H1 (cell line): ENCODE measurements at regions not wholly inside any gene's neighbourhood (a gene's known extent, or its start where the extent isn't known, plus 50 kb on each side); places are given as distances from the start of the nearest gene placed in this dataset.

Experiments
- CTCF ChIA-PET: fragments of 300-600 bp; sonication (Branson Sonifier 250); formaldehyde crosslinking; loops from one replicate; lab custom pipeline; 2021; ENCODE audit not compliant: partially characterized antibody; lab: Charles Lee
- POLR2A ChIA-PET: fragments of 300-600 bp; sonication (Branson Sonifier 250); formaldehyde crosslinking; loops from one replicate; lab custom pipeline; 2021; ENCODE audit warnings: inconsistent platforms; ENCODE audit not compliant: partially characterized antibody; lab: Charles Lee
- DNase-seq, 2 experiments: peaks; one replicate each; pipeline versions ENCODE4 v3.0.0 to v3.0.0-alpha.2; 2010 to 2022; ENCODE audit warnings: low spot score in 2 of 2, low read depth in 1 of 2, mixed read lengths in 1 of 2
- FAIRE-seq: peaks from 2 replicates; lab custom pipeline; 2011; peaks lifted over from hg19 to GRCh38; lab: Jason Lieb, UNC
- H2AFZ ChIP-seq: 2 replicates; pipeline ENCODE4 v1.8.1; 2012; ENCODE audit warnings: low read length, inconsistent platforms
- H2AK5ac ChIP-seq: 2 replicates; pipeline ENCODE4 v1.6.1; 2013; ENCODE audit warnings: low read depth, low read length
- H2BK120ac ChIP-seq: replicated peaks from 2 replicates; pipeline ENCODE3; 2013; ENCODE audit warnings: low read depth, low read length, inconsistent platforms
- H2BK12ac ChIP-seq: 2 replicates; pipeline ENCODE4 v1.6.1; 2013; ENCODE audit warnings: low read depth, low read length
- H2BK15ac ChIP-seq: 2 replicates; pipeline ENCODE4 v1.6.1; 2013; ENCODE audit warnings: low read length
- H2BK20ac ChIP-seq: 2 replicates; pipeline ENCODE4 v1.6.1; 2013; ENCODE audit warnings: low read length
- H2BK5ac ChIP-seq: 2 replicates; pipeline ENCODE4 v1.6.1; 2013; ENCODE audit warnings: low read depth, low read length
- H3K14ac ChIP-seq: 2 replicates; pipeline ENCODE4 v1.6.1; 2013; ENCODE audit warnings: inconsistent platforms; ENCODE audit not compliant: insufficient read length
- H3K18ac ChIP-seq: 2 replicates; pipeline ENCODE4 v1.6.1; 2013; ENCODE audit warnings: low read length; ENCODE audit errors: extremely low read depth
- H3K23ac ChIP-seq: 2 replicates; pipeline ENCODE4 v1.6.1; 2013; ENCODE audit warnings: inconsistent platforms; ENCODE audit not compliant: insufficient read length
- H3K23me2 ChIP-seq: 2 replicates; pipeline ENCODE4 v1.6.1; 2013; ENCODE audit warnings: low read depth, low read length
- H3K27ac ChIP-seq: 2 replicates; pipeline ENCODE4 v1.6.1; 2011; ENCODE audit warnings: low read depth, low read length, inconsistent platforms
- H3K27me3 ChIP-seq, 4 experiments: replicated peaks in 1 of 4; 1 replicate in 1 of 4; 2 replicates in 3 of 4; pipeline versions ENCODE4 v1.6.1 to v1.8.1; 2011 to 2013; ENCODE audit warnings: low read length in 3 of 4, mild to moderate bottlenecking in 3 of 4, inconsistent platforms in 2 of 4, mixed read lengths in 2 of 4, moderate library complexity in 1 of 4; ENCODE audit not compliant: control insufficient read depth in 3 of 4, insufficient read depth in 3 of 4; ENCODE audit errors: extremely low read depth in 1 of 4
- H3K36me3 ChIP-seq, 4 experiments: 2 replicates each; pipeline versions ENCODE4 v1.6.1 to v1.8.1; 2011 to 2013; ENCODE audit warnings: mild to moderate bottlenecking in 4 of 4, low read length in 3 of 4, moderate library complexity in 2 of 4, control low read depth in 1 of 4, inconsistent platforms in 1 of 4; ENCODE audit not compliant: insufficient read depth in 4 of 4, control insufficient read depth in 2 of 4
- H3K4ac ChIP-seq: replicated peaks from 2 replicates; pipeline ENCODE3; 2013; ENCODE audit warnings: low read length, low read depth, mixed read lengths, inconsistent platforms; ENCODE audit not compliant: insufficient read length
- H3K4me1 ChIP-seq, 4 experiments: replicated peaks in 1 of 4; 1 replicate in 1 of 4; 2 replicates in 3 of 4; pipeline versions ENCODE4 v1.6.1 to v1.8.1; 2011 to 2013; ENCODE audit warnings: low read length in 3 of 4, inconsistent platforms in 2 of 4, mixed read lengths in 1 of 4; ENCODE audit not compliant: insufficient read depth in 4 of 4, control insufficient read depth in 3 of 4
- H3K4me2 ChIP-seq, 2 experiments: 2 replicates each; pipeline versions ENCODE4 v1.6.1 to v1.8.1; 2011 to 2013; ENCODE audit warnings: low read depth in 2 of 2, low read length in 2 of 2, control low read depth in 1 of 2, inconsistent platforms in 1 of 2, mild to moderate bottlenecking in 1 of 2; ENCODE audit not compliant: insufficient read depth in 1 of 2
- H3K4me3 ChIP-seq, 4 experiments: fragments of 200-600, 300-600 bp in 1 of 4; sonication (generic), shearing (Covaris generic), sonication (Bioruptor Twin) in 1 of 4; 2 replicates each; pipeline versions ENCODE4 v1.5.1 to v1.8.1; 2011 to 2016; ENCODE audit warnings: low read length in 4 of 4, low read depth in 3 of 4, control low read depth in 2 of 4, inconsistent platforms in 2 of 4, mild to moderate bottlenecking in 2 of 4, mixed read lengths in 1 of 4, moderate library complexity in 1 of 4; ENCODE audit not compliant: insufficient read depth in 2 of 4; ENCODE audit errors: extremely low read depth in 1 of 4
- H3K56ac ChIP-seq: replicated peaks from 2 replicates; pipeline ENCODE3; 2013; ENCODE audit warnings: low read depth, mild to moderate bottlenecking, mixed read lengths, low read length, inconsistent platforms; ENCODE audit not compliant: insufficient read length
- H3K79me1 ChIP-seq: 2 replicates; pipeline ENCODE4 v1.6.1; 2013; ENCODE audit warnings: low read depth, low read length, control low read depth
- H3K79me2 ChIP-seq, 2 experiments: 2 replicates each; pipeline versions ENCODE4 v1.6.1 to v1.8.1; 2012 to 2013; ENCODE audit warnings: low read length in 2 of 2, mild to moderate bottlenecking in 2 of 2, inconsistent platforms in 1 of 2; ENCODE audit not compliant: insufficient read depth in 2 of 2, control insufficient read depth in 1 of 2
- H3K9ac ChIP-seq, 4 experiments: replicated peaks in 1 of 4; 1 replicate in 1 of 4; 2 replicates in 3 of 4; pipeline versions ENCODE4 v1.6.1 to v1.8.1; 2011 to 2013; ENCODE audit warnings: low read depth in 3 of 4, low read length in 3 of 4, control low read depth in 2 of 4, mild to moderate bottlenecking in 2 of 4, moderate library complexity in 2 of 4, inconsistent platforms in 1 of 4; ENCODE audit errors: extremely low read depth in 1 of 4
- H3K9me3 ChIP-seq, 2 experiments: 2 replicates each; pipeline versions ENCODE4 v1.6.1 to v1.8.1; 2012 to 2013; ENCODE audit warnings: mild to moderate bottlenecking in 2 of 2, moderate library complexity in 2 of 2, control low read depth in 1 of 2, inconsistent platforms in 1 of 2, low read depth in 1 of 2, low read length in 1 of 2, mixed read lengths in 1 of 2; ENCODE audit not compliant: insufficient read depth in 2 of 2
- H4K20me1 ChIP-seq, 2 experiments: replicated peaks in 1 of 2; 2 replicates each; pipeline versions ENCODE3 to v1.8.1; 2011 to 2013; ENCODE audit warnings: inconsistent platforms in 2 of 2, low read length in 2 of 2, mild to moderate bottlenecking in 1 of 2; ENCODE audit not compliant: insufficient read depth in 2 of 2, control insufficient read depth in 1 of 2
- H4K5ac ChIP-seq: 2 replicates; pipeline ENCODE4 v1.6.1; 2013; ENCODE audit warnings: low read length, low read depth, mixed read lengths, inconsistent platforms; ENCODE audit not compliant: insufficient read length
- H4K8ac ChIP-seq: 2 replicates; pipeline ENCODE4 v1.8.0; 2013; ENCODE audit warnings: mild to moderate bottlenecking, moderate library complexity, low read length, inconsistent platforms; ENCODE audit not compliant: insufficient read depth; ENCODE audit errors: extremely low read depth
- H4K91ac ChIP-seq: replicated peaks from 2 replicates; pipeline ENCODE3; 2013; ENCODE audit warnings: low read length, mixed read lengths, inconsistent platforms; ENCODE audit not compliant: insufficient read length
- BCL11A ChIP-seq, 2 experiments: IDR thresholded peaks; one replicate each; pipeline ENCODE4 v1.6.1; 2011; ENCODE audit warnings: low read depth in 2 of 2, low read length in 2 of 2, mild to moderate bottlenecking in 2 of 2
- BRCA1 ChIP-seq: IDR thresholded peaks from 2 replicates; pipeline ENCODE4 v1.6.1; 2012; ENCODE audit warnings: low read depth, low read length, improper control_type of control experiment
- CHD1 ChIP-seq: IDR thresholded peaks from 2 replicates; pipeline ENCODE4 v1.6.1; 2012; ENCODE audit warnings: low read depth, low read length, improper control_type of control experiment
- EP300 ChIP-seq, 2 experiments: IDR thresholded peaks; 1 replicate in 1 of 2; 2 replicates in 1 of 2; pipeline ENCODE4 v1.6.1; 2011 to 2012; ENCODE audit warnings: low read depth in 2 of 2, low read length in 2 of 2, mild to moderate bottlenecking in 2 of 2, borderline replicate concordance in 1 of 2, inconsistent platforms in 1 of 2, moderate library complexity in 1 of 2
- MAFK ChIP-seq: IDR thresholded peaks from 2 replicates; pipeline ENCODE4 v1.6.1; 2012; ENCODE audit warnings: low read depth, mild to moderate bottlenecking, improper control_type of control experiment, low read length
- NANOG ChIP-seq: IDR thresholded peaks from 2 replicates; pipeline ENCODE4 v1.6.1; 2011; ENCODE audit warnings: low read length, low read depth, mild to moderate bottlenecking, inconsistent platforms; ENCODE audit not compliant: insufficient read depth, poor library complexity, severe bottlenecking
- POLR2AphosphoS5 ChIP-seq: IDR thresholded peaks from 2 replicates; pipeline ENCODE4 v1.6.1; 2011; ENCODE audit warnings: low read depth, low read length
- RXRA ChIP-seq: IDR thresholded peaks from 2 replicates; pipeline ENCODE4 v1.6.1; 2011; ENCODE audit warnings: low read depth, mild to moderate bottlenecking, low read length, moderate library complexity; ENCODE audit not compliant: insufficient read depth
- TAF7 ChIP-seq: optimal IDR thresholded peaks from 2 replicates; pipeline ENCODE3; 2011; ENCODE audit warnings: low read depth, mild to moderate bottlenecking, inconsistent platforms, low read length, moderate library complexity, borderline replicate concordance
- WGBS, 2 experiments: shearing (Covaris generic) in 1 of 2; methylation state at CpG; one replicate each; pipeline versions ENCODE4 v1.1.6 to v1.1.7; 2013 to 2015; ENCODE audit warnings: low lambda C conversion rate in 2 of 2, mixed read lengths in 2 of 2, inconsistent platforms in 1 of 2, low coverage in 1 of 2, missing lambda C conversion rate in 1 of 2; ENCODE audit not compliant: insufficient replicate concordance in 2 of 2, insufficient coverage in 1 of 2, insufficient read length in 1 of 2; ENCODE audit errors: extremely low coverage in 1 of 2, missing lambda C conversion rate in 1 of 2; 5-methylcytosine and 5-hydroxymethylcytosine counted together
- TF ChIP-seq, protein P1 (sequence below): IDR thresholded peaks from 2 replicates; pipeline ENCODE4 v1.6.1; 2012; ENCODE audit warnings: inconsistent platforms

DNA sequence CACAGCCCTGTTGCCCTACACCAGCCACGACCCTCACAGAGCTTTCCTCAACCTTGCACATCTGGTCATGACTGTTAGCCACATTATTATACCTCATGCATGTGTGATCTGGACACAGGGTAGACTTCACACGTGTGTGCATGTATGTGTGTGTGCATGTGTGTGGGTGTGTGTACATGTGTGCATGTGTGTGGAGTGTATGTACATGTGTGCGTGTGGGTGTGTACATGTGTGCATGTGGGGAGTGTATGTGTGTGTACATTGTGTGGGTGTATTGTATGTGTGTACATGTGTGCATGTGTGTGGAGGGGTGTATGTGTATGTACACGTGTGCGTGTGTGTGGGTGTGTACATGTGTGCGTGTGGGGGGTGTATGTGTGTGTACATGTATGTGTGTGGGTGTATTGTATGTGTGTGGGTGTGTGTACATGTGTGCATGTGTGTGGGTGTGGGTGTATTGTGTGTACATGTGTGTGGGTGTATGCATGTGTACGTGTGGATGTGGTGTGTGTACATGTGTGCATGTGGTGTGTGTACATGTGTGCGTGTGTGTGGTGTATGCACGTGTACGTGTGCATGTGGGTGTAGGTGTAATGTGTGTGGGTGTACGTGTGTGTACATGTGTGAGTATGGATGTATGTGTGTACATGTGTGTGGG is 130.2 kb downstream of the C16orf95 start:
- Histone ChIP-seq H3K14ac (no peak overlapping the region), H2AK5ac (peak overlapping the region; percentile 60; the same call in 1 of the 2 replicates), H3K4ac (no peak overlapping the region), H3K23me2 (peaks cover 8% of the 10 kb centered on the region), H3K36me3 (no peaks in the 10 kb centered on the region; a peak in 1 of 8 replicates), H3K56ac (no peak overlapping the region), H3K4me3 (no peak overlapping the region), H2AFZ (no peak overlapping the region), H2BK20ac (peak overlapping the region; percentile 27; the same call in 1 of the 2 replicates), H4K8ac (no peak overlapping the region; the same call in 1 of the 2 replicates), H4K20me1 (peaks cover 0 to 9% of the 10 kb centered on the region in 2 experiments), H3K27me3 (no peaks in the 10 kb centered on the region; a peak in 1 of 7 replicates), H3K4me2 (no peak overlapping the region), H3K9ac (no peak overlapping the region), H3K9me3 (peaks cover 0 to 14% of the 10 kb centered on the region in 2 experiments; a peak in 2 of 4 replicates), H3K18ac (no peak overlapping the region), H2BK5ac (no peak overlapping the region), H3K79me2 (no peaks in the 10 kb centered on the region; a peak in 1 of 4 replicates), H3K27ac (no peak overlapping the region), H3K23ac (no peak overlapping the region), H2BK15ac (peak overlapping the region; percentile 5; the same call in 1 of the 2 replicates), H3K4me1 (peaks cover 0 to 9% (median 4%) of the 10 kb centered on the region in 4 experiments; a peak in 4 of 7 replicates), H2BK120ac (no peak overlapping the region), H4K5ac (no peak overlapping the region), H2BK12ac (peak overlapping the region; percentile 4; the same call in 1 of the 2 replicates), H3K79me1 (no peaks in the 10 kb centered on the region), H4K91ac (peak overlapping the region; percentile 7)
- FAIRE-seq (no peak), DNase-seq (no peak)
- ChIA-PET CTCF (interaction anchor here (1.1 to 3.5 kb wide), 2 partner anchors 15 to 92 kb away, joined by 3 to 16 read pairs; no protein-coding TSS in a partner anchor), POLR2A (no interaction called here)
- 79% methylated on average over 11 of the region's 11 CpGs; no CpG with 5 or more reads in 1 of the 2 experiments for WGBS, 2 experiments
- TF ChIP-seq BRCA1 (no peak), CHD1 (no peak), MAFK (no peak), NANOG (no peak), TAF7 (no peak), POLR2AphosphoS5 (no peak), BCL11A (IDR thresholded peaks at IDR 0.05; ENCODE audit: low read depth in 2 of 2, low read length in 2 of 2) (no peak), EP300 (IDR thresholded peaks at IDR 0.05; ENCODE audit: borderline replicate concordance in 1 of 2, low read depth in 2 of 2, low read length in 2 of 2) (no peak), RXRA (no peak)
- TF ChIP-seq, protein P1, sequence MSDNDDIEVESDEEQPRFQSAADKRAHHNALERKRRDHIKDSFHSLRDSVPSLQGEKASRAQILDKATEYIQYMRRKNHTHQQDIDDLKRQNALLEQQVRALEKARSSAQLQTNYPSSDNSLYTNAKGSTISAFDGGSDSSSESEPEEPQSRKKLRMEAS = no peak
